GM12892 (cell line): ENCODE measurements at regions not wholly inside any gene's neighbourhood (a gene's known extent, or its start where the extent isn't known, plus 50 kb on each side); places are given as distances from the start of the nearest gene placed in this dataset.

ENCODE experiments used
- POLR2A ChIP-seq: IDR thresholded peaks from 2 replicates; pipeline ENCODE4 v1.6.1; 2011; ENCODE audit warnings: low read depth, low read length, control low read depth
- POLR2AphosphoS5 ChIP-seq: IDR thresholded peaks from 2 replicates; pipeline ENCODE4 v1.6.1; 2011; ENCODE audit warnings: low read depth, low read length, control low read depth

GRCh38 chr2:181750305-181750704, 70.0 kb upstream of the NEUROD1 start:
- TF ChIP-seq POLR2AphosphoS5 = no peak
- TF ChIP-seq POLR2A = no peak
